Activated naive CD4-positive, alpha-beta T cell treated with anti-CD3 and anti-CD28 coated beads for 36 hours (primary cell): ENCODE measurements at regions not wholly inside any gene's neighbourhood (a gene's known extent, or its start where the extent isn't known, plus 50 kb on each side); places are given as distances from the start of the nearest gene placed in this dataset.

Experiments
- CTCF ChIA-PET: fragments of 350-600 bp; sonication (Branson Sonifier 250); formaldehyde crosslinking; loops from one replicate; lab custom pipeline; 2021; ENCODE audit warnings: antibody characterized with exemption; lab: Charles Lee
- DNase-seq: peaks from one replicate; pipeline ENCODE4 v3.0.0-alpha.2; 2020
- H3K27ac Mint-ChIP-seq: one replicate; pipeline ENCODE4 v1.8.0; 2021; ENCODE audit warnings: mild to moderate bottlenecking, mixed read lengths
- H3K27me3 Mint-ChIP-seq: one replicate; pipeline ENCODE4 v1.8.0; 2021; ENCODE audit warnings: low read depth, mixed read lengths
- H3K36me3 Mint-ChIP-seq: one replicate; pipeline ENCODE4 v1.8.0; 2021; ENCODE audit warnings: low read depth, mixed read lengths
- H3K4me1 Mint-ChIP-seq: one replicate; pipeline ENCODE4 v1.8.0; 2021; ENCODE audit warnings: low read depth, mixed read lengths
- H3K4me3 Mint-ChIP-seq: one replicate; pipeline ENCODE4 v1.8.0; 2021; ENCODE audit warnings: mild to moderate bottlenecking, moderate library complexity, mixed read lengths
- H3K9me3 Mint-ChIP-seq: one replicate; pipeline ENCODE4 v1.8.0; 2021; ENCODE audit warnings: mixed read lengths
- intact Hi-C: fragments of 100-400 bp; cut with micrococcal nuclease; formaldehyde crosslinking; loops from one replicate; pipeline ENCODE4 v1.15.1; 2023

DNA sequence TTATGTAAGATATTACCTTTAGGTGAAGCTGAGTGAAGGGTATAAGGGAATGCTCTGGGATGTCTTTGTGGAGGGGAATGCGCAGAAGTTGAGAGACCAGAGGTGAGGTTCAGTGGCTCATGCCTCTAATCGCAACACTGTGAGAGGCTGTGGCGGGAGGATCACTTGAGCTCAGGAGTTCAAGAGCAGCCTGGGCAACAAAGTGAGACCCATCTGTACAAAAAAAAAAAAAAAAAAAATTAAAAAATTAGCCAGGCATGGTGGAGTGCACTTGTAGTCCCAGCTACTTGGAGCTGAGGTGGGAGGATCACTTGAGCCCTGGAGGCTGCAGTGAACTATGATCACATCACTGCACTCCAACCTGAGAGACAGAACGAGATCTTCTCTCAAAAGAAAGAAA, 57.3 kb upstream of the SP3 start:
- peaks cover 8% of the 10 kb centered on the region for H3K4me1 Mint-ChIP-seq
- no peaks in the 10 kb centered on the region for H3K27me3 Mint-ChIP-seq
- H3K36me3 Mint-ChIP-seq: no peaks in the 10 kb centered on the region
- DNase-seq: no peak
- intact Hi-C loops: no loop called here
- peaks cover 4% of the 10 kb centered on the region for H3K9me3 Mint-ChIP-seq
- CTCF ChIA-PET: interaction anchor here (1.1 kb wide), 1 partner anchor 18 kb away, joined by 3 read pairs; no protein-coding TSS in a partner anchor
- no peak overlapping the region for H3K27ac Mint-ChIP-seq
- H3K4me3 Mint-ChIP-seq: no peak overlapping the region

DNA sequence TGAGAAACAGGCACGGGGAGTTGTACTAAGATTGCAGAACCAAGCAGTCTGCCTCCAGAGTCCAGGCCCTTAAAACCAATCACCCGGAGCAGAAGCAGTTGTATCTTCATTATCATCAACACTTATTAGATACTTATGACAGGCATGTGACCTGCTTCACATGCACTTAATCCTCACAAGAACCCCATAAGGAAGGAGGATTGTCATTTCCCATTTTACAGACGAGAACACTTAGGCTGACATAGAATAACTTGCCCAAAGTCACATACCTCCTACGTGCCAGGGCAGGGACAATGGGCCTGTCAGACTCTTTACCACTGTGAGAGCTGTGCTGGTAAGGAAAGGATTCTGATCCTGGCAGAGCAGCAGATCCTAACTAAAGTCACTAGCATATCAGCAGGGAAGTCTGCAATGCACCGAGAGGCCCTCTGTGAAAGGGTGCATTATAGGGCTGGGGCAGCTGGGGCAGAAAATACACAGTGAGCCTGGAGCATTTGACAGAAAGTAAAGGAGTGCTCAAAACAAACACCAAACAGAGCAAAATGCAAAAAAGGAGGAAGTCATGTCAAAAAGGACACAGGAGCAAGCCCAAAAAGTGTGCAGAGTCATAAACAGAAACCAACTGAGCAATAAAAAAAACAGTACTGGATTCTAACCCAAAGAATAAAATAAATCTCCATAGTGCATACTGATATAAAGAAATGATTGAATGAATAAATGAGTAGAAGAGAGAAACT, 55.9 kb upstream of the SP3 start:
- H3K27me3 Mint-ChIP-seq: no peaks in the 10 kb centered on the region
- peaks cover 4% of the 10 kb centered on the region for H3K9me3 Mint-ChIP-seq
- CTCF ChIA-PET: no interaction called here
- no peak overlapping the region for H3K4me3 Mint-ChIP-seq
- intact Hi-C loops: no loop called here
- H3K4me1 Mint-ChIP-seq: peaks cover 8% of the 10 kb centered on the region
- no peaks in the 10 kb centered on the region for H3K36me3 Mint-ChIP-seq
- no peak overlapping the region for H3K27ac Mint-ChIP-seq
- no peak for DNase-seq

DNA sequence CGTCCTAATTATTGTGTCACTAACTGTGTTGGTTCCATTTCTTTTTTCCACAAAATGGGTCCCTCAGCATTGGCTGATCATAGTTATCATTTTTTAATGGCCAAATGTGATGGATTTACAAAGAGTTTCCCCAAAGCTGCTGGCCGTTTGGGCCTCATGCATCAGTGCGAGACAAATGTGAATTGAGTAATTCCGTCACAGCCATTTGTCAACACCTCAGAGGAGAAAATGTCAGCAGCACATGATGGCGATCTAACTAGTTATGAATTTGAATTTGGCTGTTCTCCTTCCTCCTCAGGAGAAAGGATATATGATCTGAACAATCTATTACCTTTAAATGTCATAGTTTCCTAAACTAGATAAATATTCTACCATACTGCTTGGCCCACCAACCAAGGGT, 54.9 kb upstream of the SP3 start:
- H3K9me3 Mint-ChIP-seq: peaks cover 4% of the 10 kb centered on the region
- H3K27me3 Mint-ChIP-seq: no peaks in the 10 kb centered on the region
- H3K36me3 Mint-ChIP-seq: no peaks in the 10 kb centered on the region
- intact Hi-C loops: no loop called here
- no peak for DNase-seq
- H3K27ac Mint-ChIP-seq: no peak overlapping the region
- peaks cover 8% of the 10 kb centered on the region for H3K4me1 Mint-ChIP-seq
- CTCF ChIA-PET: no interaction called here
- H3K4me3 Mint-ChIP-seq: no peak overlapping the region

DNA sequence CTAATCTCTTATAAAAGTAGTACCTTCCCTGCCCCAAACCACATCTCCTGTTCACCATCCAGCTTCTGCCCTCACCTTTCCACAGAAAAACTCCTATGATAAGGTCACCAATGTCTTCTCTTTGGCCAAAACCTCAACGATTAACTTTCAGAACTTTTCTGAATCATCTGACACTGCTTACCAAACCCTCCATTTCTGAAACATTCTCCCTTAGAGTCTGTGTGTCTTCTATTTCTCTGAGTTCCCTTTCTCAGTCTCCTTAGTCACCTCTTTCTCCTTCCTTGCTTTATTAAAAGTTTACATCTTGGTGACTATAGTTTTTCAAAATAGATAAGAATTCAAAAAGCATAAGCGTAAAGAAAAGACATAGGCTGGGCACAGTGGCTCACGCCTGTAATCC, 51.3 kb upstream of the SP3 start:
- no peaks in the 10 kb centered on the region for H3K27me3 Mint-ChIP-seq
- no peaks in the 10 kb centered on the region for H3K36me3 Mint-ChIP-seq
- H3K9me3 Mint-ChIP-seq: no peaks in the 10 kb centered on the region
- H3K27ac Mint-ChIP-seq: no peak overlapping the region
- no peak for DNase-seq
- intact Hi-C loops: no loop called here
- H3K4me1 Mint-ChIP-seq: no peaks in the 10 kb centered on the region
- no peak overlapping the region for H3K4me3 Mint-ChIP-seq
- CTCF ChIA-PET: no interaction called here

DNA sequence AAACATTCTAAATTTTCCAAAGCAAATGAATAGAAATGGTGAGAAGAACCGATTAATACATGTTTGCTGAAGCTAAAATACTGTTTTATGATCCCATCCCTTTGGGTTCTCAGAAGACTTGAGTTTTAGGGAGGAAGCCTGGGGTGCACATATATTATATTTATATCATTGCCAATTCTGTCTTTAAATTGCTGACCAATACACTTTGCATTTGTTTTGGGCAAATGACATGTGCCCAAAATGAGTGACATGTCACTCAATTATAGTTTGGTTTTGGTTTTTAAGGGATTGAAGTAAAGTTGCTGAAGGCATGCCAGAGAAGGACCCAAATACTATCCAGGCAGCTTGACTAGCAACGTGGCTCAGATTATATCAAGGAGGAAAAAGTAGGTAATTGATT, 50.3 kb upstream of the SP3 start:
- no peaks in the 10 kb centered on the region for H3K27me3 Mint-ChIP-seq
- H3K4me1 Mint-ChIP-seq: no peaks in the 10 kb centered on the region
- H3K9me3 Mint-ChIP-seq: no peaks in the 10 kb centered on the region
- CTCF ChIA-PET: no interaction called here
- H3K4me3 Mint-ChIP-seq: no peak overlapping the region
- H3K36me3 Mint-ChIP-seq: no peaks in the 10 kb centered on the region
- intact Hi-C loops: loop anchor here (2.0 kb wide), 1 partner anchor 15 kb away; no protein-coding TSS in a partner anchor
- no peak for DNase-seq
- no peak overlapping the region for H3K27ac Mint-ChIP-seq
